ENCODE measurements at regions not wholly inside any gene's neighbourhood (a gene's known extent, or its start where the extent isn't known, plus 50 kb on each side); places are given as distances from the start of the nearest gene placed in this dataset.

- no peak for DNase-seq
Observed at GRCh38 chr2:17122887-17123501, 395.2 kb downstream of the RAD51AP2 start.

DNA sequence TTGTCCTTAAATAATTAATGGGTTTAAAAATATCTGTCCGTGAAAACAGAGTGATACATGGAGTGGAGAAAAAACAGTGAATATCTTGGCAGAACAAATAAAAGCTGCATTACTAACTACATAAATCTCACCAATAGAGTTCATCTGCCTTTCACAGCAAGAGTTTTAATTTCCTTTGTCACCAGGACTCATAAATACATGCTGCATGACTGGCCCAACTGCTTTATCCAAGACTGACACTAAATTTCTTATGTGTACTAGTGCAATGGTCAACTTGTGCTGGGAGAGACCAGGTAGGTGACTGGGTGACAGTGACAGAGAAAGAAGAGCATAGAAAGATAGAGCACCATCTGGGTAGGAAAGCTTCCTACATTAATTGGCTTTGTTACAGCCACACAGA lies 402.8 kb downstream of the RAD51AP2 start:
- DNase-seq, result no peak

DNA sequence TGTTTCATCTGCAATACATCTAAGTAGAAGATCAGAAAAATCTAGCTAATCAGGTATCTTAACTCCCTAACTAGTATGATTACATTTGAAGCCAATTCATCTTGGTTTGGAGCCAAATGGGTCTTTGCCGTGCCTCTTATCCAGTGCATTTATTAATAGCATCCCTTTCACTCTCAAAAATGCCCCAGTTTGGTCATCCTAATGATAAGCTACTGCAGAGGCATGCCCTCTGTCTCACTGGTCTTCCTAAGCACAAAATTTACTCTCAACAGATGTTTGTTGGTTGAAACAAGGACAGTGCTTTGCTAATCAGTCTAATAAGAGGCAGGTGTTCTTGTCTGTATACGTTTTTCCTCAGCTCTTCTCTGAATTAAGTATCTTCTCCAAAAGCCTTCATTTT lies 403.2 kb downstream of the RAD51AP2 start:
- no peak for DNase-seq

- no peak for DNase-seq
Observed at GRCh38 chr2:17107871-17108270, 410.4 kb downstream of the RAD51AP2 start.

DNA sequence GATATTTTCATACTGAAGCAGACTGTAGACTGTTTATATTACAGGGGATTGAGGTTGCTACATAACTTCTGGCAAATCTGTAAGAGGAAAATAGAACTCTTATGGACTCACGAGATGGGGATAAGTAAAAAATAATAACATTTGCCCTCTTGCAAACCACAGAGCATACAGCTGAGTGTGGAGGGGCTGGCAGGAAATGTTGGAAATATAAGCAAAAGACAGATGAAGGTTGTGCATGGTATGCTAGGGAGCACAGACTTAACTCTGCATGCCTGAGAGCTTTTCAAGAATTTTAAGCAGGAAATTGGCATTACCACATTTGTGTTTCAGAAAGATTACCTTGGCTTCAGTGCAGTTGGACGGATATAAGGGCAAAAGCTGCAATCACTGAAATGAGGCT lies 411.1 kb downstream of the RAD51AP2 start:
- DNase-seq, result no peak

DNA sequence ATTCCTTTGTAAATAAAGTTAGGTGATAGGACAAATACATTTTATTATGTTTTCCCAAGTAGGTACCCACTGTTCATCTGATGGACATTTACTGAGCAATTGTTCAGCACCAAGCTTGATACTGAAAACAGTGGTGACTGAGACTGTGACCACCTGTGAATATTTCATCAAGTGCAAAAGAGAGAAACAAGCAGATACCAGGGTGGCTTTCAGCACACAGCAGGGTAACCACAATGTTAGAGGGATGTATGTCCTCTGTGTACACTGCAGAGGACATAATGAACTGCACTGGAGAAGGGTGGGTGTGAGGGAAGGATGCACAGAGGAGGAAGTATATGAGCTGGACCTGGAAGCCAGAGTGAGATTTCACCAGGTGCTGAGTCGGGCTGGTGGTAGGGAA lies 411.8 kb downstream of the RAD51AP2 start:
- DNase-seq, result no peak

- no peak for DNase-seq
Observed at GRCh38 chr2:17104454-17104853, 413.8 kb downstream of the RAD51AP2 start.

DNA sequence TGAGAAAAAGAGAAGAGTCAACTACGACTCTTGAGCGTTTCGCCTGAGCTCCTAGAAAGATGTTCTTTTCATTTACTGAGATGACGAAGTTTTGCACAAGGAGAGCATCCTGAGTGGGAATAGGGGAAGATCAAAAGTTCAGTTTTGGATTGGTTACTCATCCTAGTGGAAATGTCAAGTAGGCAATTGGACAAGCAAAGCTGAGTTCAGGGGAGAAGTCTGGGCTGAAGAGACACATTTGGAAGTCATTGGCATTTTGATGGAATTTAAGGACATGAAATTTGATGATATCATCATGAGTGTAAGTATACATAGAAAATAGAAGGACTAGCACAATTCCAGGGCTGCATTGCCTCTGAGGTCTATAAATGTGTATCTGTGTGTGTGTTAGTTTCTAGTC lies 416.6 kb downstream of the RAD51AP2 start:
- no peak for DNase-seq

DNA sequence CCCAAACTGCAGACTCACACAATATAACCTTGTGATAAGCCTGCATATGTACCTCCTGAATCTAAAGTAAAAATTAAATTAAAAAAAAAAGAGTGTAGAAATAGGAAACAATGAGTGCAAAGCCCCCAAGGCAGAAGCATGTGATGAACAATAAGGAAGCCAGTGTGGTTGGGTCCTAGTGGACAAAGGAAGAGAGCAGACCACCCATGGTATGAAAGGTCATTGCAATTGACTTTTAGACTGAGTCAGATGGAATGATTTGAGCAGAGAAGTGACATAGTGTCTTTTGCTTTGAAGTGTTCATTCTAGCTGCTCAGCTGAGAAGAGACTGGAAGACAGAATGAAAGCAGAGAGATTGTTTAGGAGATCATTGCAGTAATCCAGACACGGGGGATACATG lies 417.1 kb downstream of the RAD51AP2 start:
- DNase-seq, result no peak

DNA sequence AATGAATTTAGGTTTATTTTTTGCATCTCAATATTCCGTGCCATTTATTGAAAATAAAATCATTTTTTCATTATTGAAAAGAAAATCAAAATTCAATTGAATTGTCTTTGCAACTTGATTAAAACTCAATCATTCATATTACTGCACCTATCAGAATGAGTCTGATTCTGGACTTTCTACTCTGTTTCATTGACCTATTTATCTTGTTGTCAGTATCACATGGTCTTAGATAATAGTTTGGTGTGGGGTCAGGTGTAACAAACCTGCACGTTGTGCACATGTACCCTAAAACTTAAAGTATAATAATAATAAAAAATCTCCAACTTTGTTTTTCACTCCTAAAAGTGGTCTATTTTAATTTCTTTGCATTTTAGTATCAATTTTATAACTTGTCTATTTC lies 422.9 kb downstream of the RAD51AP2 start:
- DNase-seq, result no peak

DNA sequence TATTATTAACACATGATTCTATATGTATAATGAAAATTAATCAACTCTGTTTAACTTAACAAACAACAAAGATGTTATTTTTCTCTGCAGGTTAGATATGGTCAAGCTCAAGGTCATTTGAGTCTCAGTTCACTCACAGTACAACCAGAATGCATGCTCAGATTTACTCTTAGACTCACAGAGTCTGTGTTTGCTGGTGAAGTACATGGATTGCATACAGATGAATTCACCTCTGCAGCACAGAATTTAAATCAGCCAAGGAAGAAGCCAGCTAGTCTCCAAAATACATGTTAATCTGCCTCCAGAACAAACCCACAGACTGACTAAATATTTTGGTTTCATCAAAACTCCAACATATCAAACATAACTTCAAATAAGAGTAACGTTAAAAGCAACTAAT lies 424.5 kb downstream of the RAD51AP2 start:
- no peak for DNase-seq

DNA sequence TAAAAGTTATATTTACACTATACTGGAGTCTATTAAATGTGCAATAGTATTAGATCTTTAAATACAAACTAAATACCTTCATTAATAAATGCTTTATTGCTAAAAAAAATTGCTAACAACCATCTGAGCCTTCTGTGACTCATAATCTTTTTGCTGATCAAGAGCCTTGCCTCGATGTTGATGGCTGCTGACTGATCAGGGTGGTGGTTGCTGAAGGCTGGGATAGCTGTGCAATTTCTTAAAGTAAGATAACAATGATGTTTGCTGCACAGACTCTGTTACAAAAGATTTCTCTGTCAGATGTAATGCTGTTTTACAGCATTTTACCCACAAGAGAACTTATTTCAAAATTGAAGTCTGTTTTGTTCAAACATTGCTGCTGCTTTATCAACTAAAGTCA lies 421.4 kb upstream of the CYRIA start:
- no peak for DNase-seq

GRCh38 chr2:17085546-17086202 lies 420.0 kb upstream of the CYRIA start:
- no peak for DNase-seq

DNA sequence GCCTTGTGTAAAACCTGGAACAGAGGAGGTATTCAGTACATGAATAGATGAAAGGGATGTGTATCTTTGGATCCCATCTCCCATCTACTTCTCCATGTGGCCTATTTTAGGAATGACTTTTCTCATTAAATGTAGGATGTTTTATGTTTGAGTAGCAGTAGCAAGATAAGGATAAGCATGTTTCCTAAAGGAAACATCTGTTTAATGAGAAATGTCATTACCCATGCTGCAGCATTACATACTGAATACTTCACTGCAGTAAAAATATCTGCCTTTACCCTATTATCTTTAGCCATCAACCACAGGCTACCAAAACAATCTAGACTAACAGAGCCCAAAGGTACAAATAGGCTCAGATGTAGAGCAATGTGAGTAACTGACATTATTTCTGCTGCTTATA lies 419.2 kb upstream of the CYRIA start:
- DNase-seq, result no peak

DNA sequence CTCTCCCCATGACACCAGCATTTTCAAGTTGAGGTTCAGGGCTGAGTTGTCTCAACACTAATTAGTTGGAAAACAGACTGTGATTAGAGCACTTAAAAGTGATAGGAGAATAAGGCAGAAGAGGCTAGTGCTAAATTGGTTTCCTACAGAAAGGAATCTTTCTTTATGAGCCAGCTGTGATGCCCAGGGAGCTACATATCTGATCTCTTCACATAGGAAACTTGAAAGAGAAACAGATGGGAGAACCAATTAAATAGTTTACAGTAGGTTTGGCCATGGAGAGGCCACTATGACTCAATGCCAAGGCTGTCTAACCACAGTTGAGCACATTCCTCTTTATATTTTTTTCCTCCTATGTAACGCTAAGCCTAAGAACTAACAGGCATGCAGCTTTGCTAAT lies 418.3 kb upstream of the CYRIA start:
- DNase-seq, result no peak

- no peak for DNase-seq
Observed at GRCh38 chr2:17079262-17079661, 413.6 kb upstream of the CYRIA start.

- no peak for DNase-seq
Observed at GRCh38 chr2:17076533-17076932, 410.9 kb upstream of the CYRIA start.

DNA sequence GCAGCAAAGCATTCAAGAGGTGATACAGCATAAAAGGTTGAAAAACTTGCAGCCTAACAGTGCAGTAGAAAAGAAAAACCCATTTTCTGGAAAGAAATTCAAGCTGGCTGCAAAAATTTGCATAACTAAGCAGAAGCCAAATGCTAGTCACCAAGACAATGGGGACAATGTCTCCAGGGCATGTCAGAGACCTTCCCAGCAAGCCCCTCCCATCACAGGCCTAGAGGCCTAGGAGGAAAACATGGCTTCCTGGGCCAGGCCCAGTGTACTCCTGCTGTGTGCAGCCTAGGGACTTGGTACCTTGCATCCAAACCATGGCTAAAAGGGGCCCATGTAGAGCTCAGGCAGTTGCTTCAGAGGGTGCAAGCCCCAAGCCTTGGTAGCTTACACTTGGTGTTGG lies 405.1 kb upstream of the CYRIA start:
- DNase-seq, result no peak

DNA sequence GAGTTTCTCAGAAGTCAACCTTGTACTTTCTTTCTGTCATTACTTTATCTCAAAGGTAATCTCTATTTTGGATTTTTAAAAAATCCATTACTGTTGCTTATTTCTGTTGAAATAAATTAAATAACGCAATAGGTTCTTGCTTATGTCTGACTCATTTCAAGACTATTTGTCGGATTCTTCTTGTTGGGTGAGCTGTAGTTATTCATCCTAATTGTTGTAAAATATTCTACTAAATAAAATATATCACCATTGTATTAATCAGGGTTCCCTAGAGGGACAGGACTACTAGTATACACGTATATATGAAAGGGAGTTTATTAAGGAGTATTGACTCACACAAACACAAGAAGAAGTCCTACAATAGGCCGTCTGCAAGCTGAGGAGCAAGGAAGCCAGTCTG lies 403.9 kb upstream of the CYRIA start:
- no peak for DNase-seq

DNA sequence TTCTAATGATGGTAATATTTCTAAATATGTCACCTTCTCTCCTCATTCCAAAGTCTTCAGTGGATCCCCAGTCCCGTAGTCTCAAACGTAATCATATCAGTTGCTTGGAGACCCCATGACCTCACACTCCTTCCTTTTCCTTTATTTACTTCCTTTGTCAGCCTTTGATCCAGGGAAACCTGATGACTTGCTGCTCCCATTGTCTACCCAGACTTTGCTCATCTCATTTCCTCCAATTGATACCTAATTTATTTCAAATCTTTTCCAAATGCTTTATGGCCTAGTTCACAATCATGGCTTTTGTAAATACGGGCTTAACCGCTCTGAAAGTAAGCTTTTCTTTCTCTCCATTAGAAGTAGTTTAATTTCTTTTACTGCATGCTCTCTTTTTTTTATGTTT lies 402.4 kb upstream of the CYRIA start:
- no peak for DNase-seq

DNA sequence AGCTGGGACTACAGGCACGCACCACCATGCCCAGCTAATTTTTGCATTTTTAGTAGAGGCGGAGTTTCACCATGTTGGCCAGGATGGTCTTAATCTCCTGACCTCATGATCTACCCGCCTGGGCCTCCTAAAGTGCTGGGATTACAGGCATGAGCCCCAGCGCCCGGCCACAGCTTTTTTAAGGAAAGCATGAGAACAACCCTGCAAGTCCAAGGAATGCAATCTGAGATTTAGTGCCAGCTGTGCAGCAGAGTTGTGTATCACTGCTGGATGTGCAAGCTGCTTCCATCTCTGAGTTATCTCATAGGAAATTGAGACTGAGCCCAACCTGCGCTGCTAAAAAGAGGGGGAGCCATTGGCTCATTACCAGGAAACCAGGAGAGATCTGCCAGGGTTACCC lies 399.9 kb upstream of the CYRIA start:
- no peak for DNase-seq

DNA sequence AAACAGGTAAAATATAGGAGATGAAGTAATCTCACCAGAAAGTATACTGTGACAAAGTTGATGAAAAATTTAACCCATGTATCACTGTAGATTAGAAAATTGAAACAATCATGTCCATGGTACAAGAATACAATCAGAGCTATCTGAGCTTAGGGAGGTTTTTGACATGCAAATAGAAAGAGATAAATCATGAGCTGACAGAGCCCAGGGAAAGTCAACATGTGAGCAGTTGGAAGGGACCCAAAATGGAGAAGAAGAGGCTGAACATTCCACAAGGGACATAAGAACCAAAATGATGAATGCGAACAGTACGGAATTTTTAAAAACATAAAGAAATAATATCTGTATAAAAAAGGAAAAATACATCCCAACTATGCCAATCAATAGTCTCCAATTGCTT lies 395.4 kb upstream of the CYRIA start:
- DNase-seq, result no peak

DNA sequence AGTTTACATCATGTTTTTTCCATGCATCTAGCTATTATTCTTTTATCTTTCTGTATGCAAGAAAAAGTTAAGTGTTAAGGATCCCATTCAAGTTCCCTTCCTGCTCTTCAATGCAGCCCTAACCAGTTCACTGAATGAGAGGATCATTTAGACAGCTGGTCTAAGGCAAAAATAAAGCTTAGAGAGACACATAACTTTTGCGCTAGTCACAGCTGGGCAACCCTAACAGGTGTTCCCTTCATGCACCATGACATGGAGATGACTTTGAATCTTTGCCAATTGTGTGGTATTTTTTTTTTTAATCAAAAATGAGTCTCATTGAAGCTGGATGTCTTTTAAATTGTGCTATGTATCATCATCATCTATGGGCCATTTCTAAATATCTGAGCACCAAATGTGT lies 393.8 kb upstream of the CYRIA start:
- DNase-seq, result no peak

- no peak for DNase-seq
Observed at GRCh38 chr2:17058772-17059402, 393.3 kb upstream of the CYRIA start.

Data from stimulated activated CD4-positive, alpha-beta T cell treated with anti-CD3 and anti-CD28 coated beads, Interleukin-4, amount 100 ng/mL, for 1 hour (primary cell).